Left cardiac atrium (tissue), 4 donors: ENCODE measurements at regions not wholly inside any gene's neighbourhood (a gene's known extent, or its start where the extent isn't known, plus 50 kb on each side); places are given as distances from the start of the nearest gene placed in this dataset.
"Not testable (repeated sequence)": the region's sequence is repeated elsewhere in the genome, so short reads cannot be mapped to it uniquely, and the experiment has no call there.

Experiments used
- ATAC-seq, 2 donors: fragments of 200-7000 bp; cut with Tn5 transposase; one replicate each; pipeline ENCODE4 v1.9.1; 2020; ENCODE audit warnings: mild to moderate bottlenecking in 2 of 2, moderate library complexity in 2 of 2
- DNase-seq: peaks from one replicate; pipeline ENCODE4 v3.0.0-alpha.2; 2020
- intact Hi-C, 2 donors: fragments of 100-400 bp; cut with DNase I; formaldehyde crosslinking; loops; one replicate each; pipeline versions ENCODE4 v1.14.1 to v1.15.1; 2022 to 2023
- donor health status: DM: no; HTN: yes; CAD: no.
- donor health status: DM: no; HTN: yes; CAD: no; lungs with severe emphysema.
- donor health status: DM: yes; HTN: yes; CAD: no.
- donor health status: Dilated cardiomyopathy.

DNA sequence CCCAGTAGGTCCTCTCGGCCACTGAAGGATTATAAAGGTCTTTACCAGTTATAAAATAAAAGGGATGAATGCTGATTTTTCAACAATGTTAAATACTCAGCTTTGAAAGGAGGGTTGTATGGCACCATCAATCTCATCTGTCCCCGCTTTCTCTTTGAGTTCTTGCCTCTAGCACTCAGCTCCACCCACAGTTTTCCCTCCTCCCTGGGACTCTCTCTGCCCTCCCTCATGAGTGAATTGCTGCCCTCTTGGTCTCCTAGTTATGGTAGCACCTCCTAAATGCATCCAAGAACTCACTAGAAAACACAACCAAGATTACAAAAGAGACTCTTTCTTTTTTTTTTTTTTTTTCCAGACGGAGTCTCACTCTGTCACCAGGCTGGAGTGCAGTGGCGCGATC lies 91.0 kb downstream of the TEX35 start:
- ATAC-seq = no peak
- intact Hi-C loops = no loop called here
- no peak for DNase-seq

DNA sequence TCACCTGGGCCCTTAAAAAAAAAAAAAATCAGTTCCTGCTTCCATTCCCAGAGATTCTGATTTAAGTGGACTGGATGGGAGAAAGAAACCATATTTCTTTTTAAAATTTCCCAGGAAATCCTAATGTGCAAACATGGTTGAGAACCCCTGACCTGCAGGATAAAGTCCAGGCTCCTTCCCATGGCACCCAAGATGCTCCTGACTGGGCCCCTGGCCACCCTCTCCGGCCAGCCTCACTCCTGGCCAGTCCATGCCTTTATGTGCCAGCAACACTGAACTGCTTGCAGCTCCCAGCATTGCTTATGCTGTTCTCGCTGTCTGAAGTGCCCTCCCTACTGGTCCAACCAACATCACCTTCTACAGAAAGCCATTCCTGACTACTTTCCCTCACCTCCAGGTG lies 93.9 kb downstream of the TEX35 start:
- DNase-seq (no peak), ATAC-seq (no peak)
- intact Hi-C loops = no loop called here

DNA sequence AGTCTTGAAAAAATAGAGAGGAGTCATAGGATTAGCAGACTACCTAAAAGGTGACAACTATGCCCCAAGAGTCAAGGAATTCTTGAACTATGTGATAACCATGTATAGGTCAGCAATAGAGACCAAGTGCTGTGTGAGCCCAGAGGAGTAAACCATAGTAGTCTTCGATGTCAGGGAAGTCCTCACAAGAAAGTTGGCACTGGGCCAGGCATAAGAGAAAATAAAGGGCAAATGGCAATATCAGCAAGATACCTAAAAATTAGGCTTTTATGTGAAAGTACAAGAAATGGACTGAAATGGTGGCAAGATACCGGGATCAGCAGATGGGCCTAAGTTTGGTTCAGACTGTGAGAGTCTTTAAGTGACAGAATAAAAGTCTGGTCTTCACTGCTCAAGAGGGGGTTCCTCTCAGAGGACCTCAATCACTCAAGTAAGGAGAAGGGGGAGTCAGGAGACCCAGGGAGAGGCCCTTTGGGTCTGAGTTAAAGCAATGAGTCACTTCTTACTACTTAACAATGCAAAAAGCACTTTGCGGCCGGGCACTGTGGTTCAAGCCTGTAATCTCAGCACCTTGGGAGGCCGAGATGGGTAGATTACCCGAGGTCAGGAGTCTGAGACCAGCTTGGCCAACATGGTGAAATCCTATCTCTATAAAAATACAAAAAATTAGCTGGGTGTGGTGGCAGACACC lies 95.0 kb downstream of the TEX35 start:
- ATAC-seq = no peak

DNA sequence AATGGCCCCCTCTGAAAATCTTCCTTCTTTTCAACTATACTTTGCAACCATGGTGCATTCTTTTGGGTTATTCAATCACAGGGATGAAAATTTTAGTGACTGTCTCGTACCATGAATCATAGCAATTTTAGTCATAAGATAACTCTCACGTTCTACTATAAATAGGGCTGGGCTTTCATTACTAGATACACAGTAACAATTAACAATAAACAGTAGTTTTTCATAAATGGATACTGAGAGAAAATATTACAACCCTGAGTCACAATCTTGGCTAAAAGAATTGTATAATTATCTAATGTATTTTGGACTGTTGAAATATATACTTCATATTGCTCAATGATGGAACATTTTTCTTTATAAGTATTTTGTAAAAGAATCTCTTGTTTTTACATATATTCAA lies 96.1 kb downstream of the TEX35 start:
- ATAC-seq (peak in 1 of 2 donors; percentile 70), DNase-seq (no peak)
- intact Hi-C loops = no loop called here

More for the DNA sequence above, 95.0 kb downstream of the TEX35 start:
- DNase-seq = no peak
- intact Hi-C loops = no loop called here

GRCh38 chr1:178610690-178611410 lies 97.9 kb downstream of the TEX35 start:
- peak in 1 of 2 donors; percentile 15 for ATAC-seq
- DNase-seq, intact Hi-C loops: not testable (repeated sequence)

GRCh38 chr1:178612261-178612660 lies 99.4 kb downstream of the TEX35 start:
- intact Hi-C loops = no loop called here
- ATAC-seq (no peak), DNase-seq (no peak)

DNA sequence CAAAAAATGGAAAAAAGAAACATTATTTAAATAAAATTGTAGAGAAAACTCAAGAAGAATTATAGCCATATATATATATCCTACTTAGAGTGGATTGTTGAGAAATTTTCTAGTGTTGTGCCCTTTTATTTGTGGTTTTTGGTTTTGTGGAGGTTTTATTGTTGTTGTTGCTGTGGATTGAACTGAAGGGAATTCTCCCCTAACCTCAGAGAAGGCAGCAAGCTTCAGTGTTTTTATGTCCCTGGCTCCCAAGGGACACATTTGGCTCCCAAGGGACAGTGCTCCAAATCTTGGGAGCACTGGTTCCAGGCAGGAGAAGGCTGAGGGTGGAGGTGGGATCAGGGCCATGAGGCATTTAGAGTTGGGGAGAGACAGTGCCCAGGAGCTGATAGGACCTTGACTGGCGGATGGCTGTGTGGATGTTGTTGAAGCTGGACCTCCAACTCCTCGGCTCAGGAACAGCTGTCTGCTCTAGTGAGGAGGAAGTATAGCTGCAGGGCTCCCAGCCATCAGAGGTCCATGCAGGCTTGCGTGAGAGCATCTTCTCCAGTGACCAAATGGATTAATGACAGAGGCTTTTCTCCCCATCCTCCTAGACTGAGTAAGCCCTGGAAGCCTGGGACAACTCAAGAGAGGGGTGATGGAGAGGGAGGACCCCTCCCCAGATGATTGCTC lies 100.5 kb downstream of the TEX35 start:
- DNase-seq (no peak), ATAC-seq (no peak)
- intact Hi-C loops = no loop called here

GRCh38 chr1:178614286-178614685 lies 101.4 kb downstream of the TEX35 start:
- ATAC-seq (no peak), DNase-seq (no peak)
- intact Hi-C loops = no loop called here

GRCh38 chr1:178619042-178619927 lies 105.8 kb upstream of the RALGPS2 start:
- ATAC-seq (no peak), DNase-seq (no peak)
- intact Hi-C loops = no loop called here

- no peak for DNase-seq
- no peak for ATAC-seq
Observed at GRCh38 chr1:178620584-178621475, 104.2 kb upstream of the RALGPS2 start.

DNA sequence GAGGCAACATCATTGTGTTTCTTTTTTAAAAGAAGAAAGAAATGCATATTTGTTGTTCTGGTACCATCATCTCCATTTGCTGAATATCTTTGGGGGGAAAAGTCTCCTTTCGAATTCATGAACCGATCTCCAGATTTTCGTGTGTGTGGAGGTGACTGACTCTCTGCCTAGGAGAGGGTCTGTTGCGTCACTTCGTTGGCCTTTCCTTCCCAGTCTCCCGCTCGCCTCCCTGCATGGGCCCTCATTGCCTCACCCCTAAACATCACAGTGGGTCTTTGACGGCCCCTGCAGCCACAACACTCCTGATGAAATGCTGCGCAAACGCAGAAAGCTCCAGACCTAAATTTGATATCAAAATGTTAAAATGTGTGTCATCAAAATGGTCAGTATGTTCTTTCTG lies 103.2 kb upstream of the RALGPS2 start:
- no peak for ATAC-seq
- intact Hi-C loops = no loop called here
- no peak for DNase-seq

More at GRCh38 chr1:178620584-178621475, 104.2 kb upstream of the RALGPS2 start:
- intact Hi-C loops = no loop called here

DNA sequence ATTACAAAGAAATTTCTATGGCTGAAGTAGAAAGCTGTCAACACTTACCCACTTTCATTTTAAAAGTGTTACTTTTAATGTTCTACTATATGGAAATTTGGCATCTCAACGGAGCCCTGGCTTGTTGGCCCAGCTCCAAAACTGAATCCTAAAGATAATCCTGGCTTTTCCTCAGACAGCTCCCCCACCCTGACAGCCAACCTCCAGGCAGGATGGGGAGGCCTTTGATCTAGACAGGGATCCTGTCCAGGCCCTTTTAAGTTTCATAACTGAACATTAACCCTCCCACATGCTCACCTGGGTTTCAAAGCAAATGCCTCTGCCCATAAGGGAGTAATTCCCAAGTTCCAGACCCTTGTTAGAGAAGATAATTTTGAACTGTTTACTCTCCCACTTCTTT lies 99.3 kb upstream of the RALGPS2 start:
- intact Hi-C loops = no loop called here
- no peak for DNase-seq

DNA sequence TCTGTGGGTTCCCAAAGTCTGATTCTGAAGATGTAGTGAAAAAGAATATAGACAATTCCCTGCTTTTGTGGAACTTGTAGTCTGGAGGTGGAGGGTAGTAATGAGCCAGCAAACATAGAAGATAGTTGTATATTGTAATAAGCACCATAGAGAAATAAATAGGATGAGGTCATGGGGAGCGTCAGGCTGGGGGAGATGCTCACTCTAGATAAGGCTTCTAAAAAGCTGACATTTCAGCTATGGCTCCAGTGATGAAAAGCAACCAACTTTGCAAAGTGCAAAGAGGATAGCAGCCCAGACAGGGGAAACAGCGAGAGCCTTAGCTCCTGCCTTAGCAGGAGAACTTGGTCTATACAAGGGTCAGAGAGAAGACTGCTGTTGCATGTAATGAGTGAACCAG lies 98.0 kb upstream of the RALGPS2 start:
- ATAC-seq (no peak), DNase-seq (no peak)
- intact Hi-C loops = no loop called here

More for the DNA sequence above, 99.3 kb upstream of the RALGPS2 start:
- ATAC-seq = peak in 1 of 2 donors; percentile 57

GRCh38 chr1:178628637-178629251 lies 96.3 kb upstream of the RALGPS2 start:
- intact Hi-C loops = no loop called here
- DNase-seq (no peak), ATAC-seq (no peak)

GRCh38 chr1:178629252-178630154 lies 95.5 kb upstream of the RALGPS2 start:
- no peak for DNase-seq
- intact Hi-C loops = no loop called here
- ATAC-seq = peak; percentile 76 to 81

DNA sequence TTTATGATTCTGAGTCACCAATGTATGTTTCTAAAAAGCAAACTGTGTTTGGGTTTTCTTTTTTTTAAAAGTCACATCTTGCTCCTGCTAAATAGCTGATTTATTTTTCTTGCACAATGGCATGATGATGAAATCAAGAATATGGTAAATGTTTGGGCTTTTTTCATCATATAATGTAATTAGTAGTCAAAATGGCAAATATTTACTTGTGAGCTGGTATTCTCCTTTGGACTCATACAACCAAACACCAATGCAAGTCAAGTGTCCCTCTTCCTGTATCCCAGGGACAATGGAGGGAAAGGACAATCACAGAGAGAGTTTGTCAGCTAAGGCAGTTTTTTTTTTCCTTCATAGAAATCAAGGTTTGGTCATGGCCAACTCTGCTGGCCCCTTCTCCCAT lies 94.6 kb upstream of the RALGPS2 start:
- intact Hi-C loops = no loop called here
- ATAC-seq (no peak), DNase-seq (no peak)

DNA sequence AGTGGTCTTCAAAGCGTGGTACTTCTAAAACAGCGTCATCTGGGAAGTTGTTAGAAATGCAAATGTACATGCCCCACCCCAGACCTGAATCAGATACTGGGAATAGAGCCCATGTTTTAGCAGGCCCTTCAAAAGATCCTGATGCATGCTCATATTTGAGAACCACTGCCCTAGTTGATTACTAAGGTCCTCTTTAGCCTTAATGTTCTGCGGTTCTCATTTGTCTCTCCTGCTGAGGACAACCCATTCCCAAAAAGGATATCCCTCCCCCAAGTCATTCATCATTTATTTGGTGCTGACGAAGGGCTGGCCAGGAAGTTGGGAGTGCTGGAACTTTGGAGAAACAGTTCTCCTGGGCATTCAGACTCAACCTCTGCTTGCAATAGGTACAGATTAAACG lies 92.4 kb upstream of the RALGPS2 start:
- intact Hi-C loops = no loop called here
- ATAC-seq = peak in 1 of 2 donors; percentile 18
- no peak for DNase-seq
